NCI-H2107 treated with DMSO at 0.1 percent for 48 hours (cell line): ENCODE measurements at regions not wholly inside any gene's neighbourhood (a gene's known extent, or its start where the extent isn't known, plus 50 kb on each side); places are given as distances from the start of the nearest gene placed in this dataset.

Source experiments
- DNase-seq: peaks from one replicate; lab custom pipeline; 2025; ENCODE audit not compliant: unreplicated experiment; lab: John Stamatoyannopoulos, UW

- no peak for DNase-seq
These were observed 357.4 kb upstream of the ATP11B start for GRCh38 chr3:182435860-182436259.

GRCh38 chr3:182436547-182436946 is 356.8 kb upstream of the ATP11B start:
- DNase-seq = peak; percentile 94

- peak; percentile 24 for DNase-seq
These were observed 354.9 kb upstream of the ATP11B start for GRCh38 chr3:182438398-182438797.

- DNase-seq = no peak
These were observed 353.2 kb upstream of the ATP11B start for GRCh38 chr3:182440101-182440500.

- no peak for DNase-seq
These were observed 347.7 kb upstream of the ATP11B start for GRCh38 chr3:182445576-182445975.

- DNase-seq = no peak
These were observed 342.1 kb upstream of the ATP11B start for GRCh38 chr3:182450942-182451787.

GRCh38 chr3:182451871-182452270 is 341.4 kb upstream of the ATP11B start:
- no peak for DNase-seq

- DNase-seq = no peak
These were observed 338.3 kb upstream of the ATP11B start for GRCh38 chr3:182455011-182455410.

GRCh38 chr3:182460303-182460702 is 333.0 kb upstream of the ATP11B start:
- no peak for DNase-seq

GRCh38 chr3:182462152-182462551 is 331.2 kb upstream of the ATP11B start:
- DNase-seq = no peak

- DNase-seq = no peak
These were observed 328.7 kb upstream of the ATP11B start for GRCh38 chr3:182464513-182465145.

- peak; percentile 80 for DNase-seq
These were observed 327.8 kb upstream of the ATP11B start for GRCh38 chr3:182465301-182466185.

- no peak for DNase-seq
These were observed 324.2 kb upstream of the ATP11B start for GRCh38 chr3:182469086-182469485.

- DNase-seq = no peak
These were observed 323.1 kb upstream of the ATP11B start for GRCh38 chr3:182470187-182470586.

GRCh38 chr3:182473191-182473710 is 320.1 kb upstream of the ATP11B start:
- DNase-seq = no peak

GRCh38 chr3:182478369-182478768 is 314.9 kb upstream of the ATP11B start:
- DNase-seq = no peak

GRCh38 chr3:182479419-182480336 is 313.6 kb upstream of the ATP11B start:
- DNase-seq = no peak

- peak; percentile 79 for DNase-seq
These were observed 310.6 kb upstream of the ATP11B start for GRCh38 chr3:182482705-182483104.

GRCh38 chr3:182484682-182485081 is 308.6 kb upstream of the ATP11B start:
- peak; percentile 99 for DNase-seq

- DNase-seq = no peak
These were observed 308.0 kb upstream of the ATP11B start for GRCh38 chr3:182485301-182485700.
